HT1080 (cell line): ENCODE measurements at regions not wholly inside any gene's neighbourhood (a gene's known extent, or its start where the extent isn't known, plus 50 kb on each side); places are given as distances from the start of the nearest gene placed in this dataset.

Experiments
- DNase-seq: peaks from one replicate; pipeline ENCODE4 v3.0.0-alpha.2; 2015; ENCODE audit warnings: low read depth

GRCh38 chr15:61639491-61639890, 410.4 kb upstream of the RORA start:
- DNase-seq, result no peak

GRCh38 chr15:61634837-61635236, 405.7 kb upstream of the RORA start:
- DNase-seq, result no peak

- no peak for DNase-seq
Measured at GRCh38 chr15:61633951-61634350, 404.8 kb upstream of the RORA start.

- no peak for DNase-seq
Measured at GRCh38 chr15:61629269-61629668, 400.2 kb upstream of the RORA start.

GRCh38 chr15:61624950-61625349, 395.8 kb upstream of the RORA start:
- DNase-seq, result no peak

GRCh38 chr15:61623746-61624145, 394.6 kb upstream of the RORA start:
- DNase-seq, result no peak

GRCh38 chr15:61621865-61622264, 392.8 kb upstream of the RORA start:
- DNase-seq, result no peak

GRCh38 chr15:61621146-61621545, 392.0 kb upstream of the RORA start:
- DNase-seq, result peak; percentile 36

GRCh38 chr15:61620151-61620550, 391.0 kb upstream of the RORA start:
- DNase-seq, result no peak

GRCh38 chr15:61613729-61614128, 384.6 kb upstream of the RORA start:
- DNase-seq, result peak; percentile 31

- no peak for DNase-seq
Measured at GRCh38 chr15:61613138-61613537, 384.0 kb upstream of the RORA start.

- no peak for DNase-seq
Measured at GRCh38 chr15:61612111-61612510, 383.0 kb upstream of the RORA start.

- no peak for DNase-seq
Measured at GRCh38 chr15:61605343-61605742, 376.2 kb upstream of the RORA start.

GRCh38 chr15:61598655-61599054, 369.6 kb upstream of the RORA start:
- no peak for DNase-seq

- DNase-seq, result no peak
Measured at GRCh38 chr15:61584410-61584809, 355.3 kb upstream of the RORA start.

GRCh38 chr15:61582092-61582491, 353.0 kb upstream of the RORA start:
- DNase-seq, result no peak

- no peak for DNase-seq
Measured at GRCh38 chr15:61575597-61575996, 346.5 kb upstream of the RORA start.

GRCh38 chr15:61571026-61571425, 341.9 kb upstream of the RORA start:
- DNase-seq, result no peak

GRCh38 chr15:61564785-61565184, 335.7 kb upstream of the RORA start:
- DNase-seq, result no peak

GRCh38 chr15:61558172-61559136, 329.4 kb upstream of the RORA start:
- DNase-seq, result no peak

GRCh38 chr15:61556037-61556648, 327.0 kb upstream of the RORA start:
- DNase-seq, result peak; percentile 92

- DNase-seq, result no peak
Measured at GRCh38 chr15:61549727-61550126, 320.6 kb upstream of the RORA start.

GRCh38 chr15:61545763-61546162, 316.7 kb upstream of the RORA start:
- no peak for DNase-seq
